ENCODE measurements at regions not wholly inside any gene's neighbourhood (a gene's known extent, or its start where the extent isn't known, plus 50 kb on each side); places are given as distances from the start of the nearest gene placed in this dataset.

DNA sequence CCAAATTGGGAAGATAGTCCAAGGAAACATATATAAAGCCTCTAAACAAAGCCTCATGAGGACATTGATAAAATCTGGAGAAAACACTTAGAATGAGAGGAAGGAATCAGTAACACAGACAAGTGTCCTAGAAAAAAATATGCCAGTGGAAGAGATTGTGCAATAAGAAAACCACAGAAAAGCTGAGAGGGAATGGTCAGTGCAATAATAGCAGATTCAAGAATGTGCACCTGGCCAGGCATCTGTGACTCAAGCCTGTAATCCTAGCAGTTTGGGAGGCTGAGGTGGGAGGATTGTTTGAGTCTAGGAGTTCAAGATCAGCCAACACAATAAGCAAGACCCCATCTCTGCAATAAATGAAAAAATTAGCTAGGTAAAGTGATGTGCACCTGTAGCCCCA is 691.2 kb upstream of the CDH6 start:
- no peak overlapping the region for H4K91ac ChIP-seq (ENCODE audit: low read depth, low read length)
- no peaks in the 10 kb centered on the region for H3K36me3 ChIP-seq (ENCODE audit: control insufficient read depth in 1 of 2, insufficient read depth in 2 of 2, low read length in 2 of 2)
- H3K27me3 ChIP-seq (ENCODE audit: insufficient read depth, low read length), result no peaks in the 10 kb centered on the region
- H3K4me2 ChIP-seq (ENCODE audit: low read length), result no peak overlapping the region
- DNase-seq, result peak in 1 of 2 donors; percentile 6
- no peaks in the 10 kb centered on the region for H3K79me1 ChIP-seq (ENCODE audit: low read length)
- no peak overlapping the region for H2BK120ac ChIP-seq (ENCODE audit: insufficient read depth, low read length, poor library complexity)
- no peak overlapping the region for H3K27ac ChIP-seq (ENCODE audit: low read depth, low read length)
- no peak overlapping the region for H3K4me3 ChIP-seq (ENCODE audit: low read depth, low read length)
- no peak overlapping the region for H4K12ac ChIP-seq (ENCODE audit: low read depth, low read length)
- no peak overlapping the region for H4K8ac ChIP-seq (ENCODE audit: low read depth, low read length)
- H2AFZ ChIP-seq (ENCODE audit: insufficient read depth, low read length, poor library complexity), result no peak overlapping the region
- H2BK5ac ChIP-seq (ENCODE audit: low read depth, low read length, poor library complexity), result no peak overlapping the region
- H3K18ac ChIP-seq (ENCODE audit: low read length), result no peak overlapping the region
- H3K14ac ChIP-seq (ENCODE audit: low read length), result no peak overlapping the region
- H3K4ac ChIP-seq (ENCODE audit: low read depth, low read length), result no peak overlapping the region
- H3K9me3 ChIP-seq (ENCODE audit: insufficient read depth, low read depth, low read length), result peaks cover 2% of the 10 kb centered on the region
- H3K4me1 ChIP-seq (ENCODE audit: control insufficient read depth in 1 of 2, insufficient read depth in 2 of 2, low read length in 2 of 2), result peaks cover 3 to 5% of the 10 kb centered on the region in 2 experiments
- no peaks in the 10 kb centered on the region for H3K79me2 ChIP-seq (ENCODE audit: control insufficient read depth, insufficient read depth, low read length, poor library complexity)
- H2BK12ac ChIP-seq (ENCODE audit: low read length), result no peak overlapping the region
- no peak overlapping the region for H3K9ac ChIP-seq (ENCODE audit: low read length)
- H2AK5ac ChIP-seq (ENCODE audit: low read length), result no peak overlapping the region
- H3K23ac ChIP-seq (ENCODE audit: low read length), result no peak overlapping the region

DNA sequence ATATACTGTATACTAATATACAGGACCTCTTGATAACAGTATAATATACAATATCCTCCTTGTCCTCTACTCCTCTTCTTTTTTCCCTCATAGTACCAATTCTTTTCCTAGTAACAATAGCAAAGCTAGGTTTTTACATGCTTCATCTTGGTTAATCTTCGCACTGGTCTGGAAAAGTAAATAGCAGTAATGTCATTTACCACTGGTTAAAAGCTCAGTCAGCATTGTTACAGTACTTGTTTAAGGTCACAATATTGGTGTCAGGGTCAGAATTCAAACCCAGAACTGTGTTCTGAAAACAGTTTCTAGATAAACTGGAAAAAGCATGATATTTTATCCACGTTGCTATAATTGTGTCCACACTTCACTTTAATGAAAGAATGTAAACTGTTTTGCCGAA is 692.4 kb upstream of the CDH6 start:
- Histone ChIP-seq H4K91ac (ENCODE audit: low read depth, low read length) (no peak overlapping the region), H3K79me2 (ENCODE audit: control insufficient read depth, insufficient read depth, low read length, poor library complexity) (no peaks in the 10 kb centered on the region), H4K8ac (ENCODE audit: low read depth, low read length) (no peak overlapping the region), H3K9me3 (ENCODE audit: insufficient read depth, low read depth, low read length) (peaks cover 2% of the 10 kb centered on the region), H3K4me2 (ENCODE audit: low read length) (no peak overlapping the region), H3K27ac (ENCODE audit: low read depth, low read length) (no peak overlapping the region), H3K23ac (ENCODE audit: low read length) (no peak overlapping the region), H2BK5ac (ENCODE audit: low read depth, low read length, poor library complexity) (no peak overlapping the region), H2AFZ (ENCODE audit: insufficient read depth, low read length, poor library complexity) (no peak overlapping the region), H3K4ac (ENCODE audit: low read depth, low read length) (no peak overlapping the region), H3K9ac (ENCODE audit: low read length) (no peak overlapping the region), H3K14ac (ENCODE audit: low read length) (no peak overlapping the region), H2BK120ac (ENCODE audit: insufficient read depth, low read length, poor library complexity) (no peak overlapping the region), H3K27me3 (ENCODE audit: insufficient read depth, low read length) (no peaks in the 10 kb centered on the region), H3K36me3 (ENCODE audit: control insufficient read depth in 1 of 2, insufficient read depth in 2 of 2, low read length in 2 of 2) (no peaks in the 10 kb centered on the region), H4K12ac (ENCODE audit: low read depth, low read length) (no peak overlapping the region), H3K18ac (ENCODE audit: low read length) (no peak overlapping the region), H3K79me1 (ENCODE audit: low read length) (no peaks in the 10 kb centered on the region), H3K4me3 (ENCODE audit: low read depth, low read length) (no peak overlapping the region), H3K4me1 (ENCODE audit: control insufficient read depth in 1 of 2, insufficient read depth in 2 of 2, low read length in 2 of 2) (peaks cover 3 to 5% of the 10 kb centered on the region in 2 experiments), H2BK12ac (ENCODE audit: low read length) (no peak overlapping the region), H2AK5ac (ENCODE audit: low read length) (no peak overlapping the region)
- no CpG with 5 or more reads among the region's 3 CpGs for WGBS (ENCODE audit: extremely low coverage, insufficient coverage, insufficient read length)
- DNase-seq, result no peak

DNA sequence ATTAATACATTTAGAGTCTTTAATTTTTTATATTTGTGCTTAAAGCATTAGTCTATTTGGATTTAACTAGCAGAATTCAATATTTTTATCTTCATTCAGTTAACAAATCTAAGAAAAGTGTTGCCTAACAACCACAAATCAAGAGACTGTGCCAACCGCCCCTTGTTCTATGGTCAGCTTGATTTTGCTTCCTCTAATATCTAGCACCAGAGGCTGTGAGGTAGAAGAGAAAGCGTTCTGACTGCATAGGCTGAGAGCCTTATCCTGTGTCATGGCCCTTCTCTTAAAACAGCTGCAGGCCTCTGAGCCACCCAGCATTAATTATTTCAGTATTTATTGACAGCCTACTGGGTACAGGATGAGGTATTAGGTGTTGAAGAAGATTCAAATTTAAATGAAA is 693.0 kb upstream of the CDH6 start:
- no peak overlapping the region for H3K4me3 ChIP-seq (ENCODE audit: low read depth, low read length)
- H3K9ac ChIP-seq (ENCODE audit: low read length), result no peak overlapping the region
- peaks cover 3 to 5% of the 10 kb centered on the region in 2 experiments for H3K4me1 ChIP-seq (ENCODE audit: control insufficient read depth in 1 of 2, insufficient read depth in 2 of 2, low read length in 2 of 2)
- no peak overlapping the region for H3K23ac ChIP-seq (ENCODE audit: low read length)
- H3K27ac ChIP-seq (ENCODE audit: low read depth, low read length), result no peak overlapping the region
- peaks cover 2% of the 10 kb centered on the region for H3K9me3 ChIP-seq (ENCODE audit: insufficient read depth, low read depth, low read length)
- H3K4ac ChIP-seq (ENCODE audit: low read depth, low read length), result no peak overlapping the region
- H4K91ac ChIP-seq (ENCODE audit: low read depth, low read length), result no peak overlapping the region
- no peak overlapping the region for H3K4me2 ChIP-seq (ENCODE audit: low read length)
- no peak overlapping the region for H4K12ac ChIP-seq (ENCODE audit: low read depth, low read length)
- H3K27me3 ChIP-seq (ENCODE audit: insufficient read depth, low read length), result no peaks in the 10 kb centered on the region
- no peak overlapping the region for H2BK5ac ChIP-seq (ENCODE audit: low read depth, low read length, poor library complexity)
- no peak overlapping the region for H2AK5ac ChIP-seq (ENCODE audit: low read length)
- no CpG with 5 or more reads among the region's 2 CpGs for whole genome bisulfite sequencing (ENCODE audit: extremely low coverage, insufficient coverage, insufficient read length)
- no peak overlapping the region for H4K8ac ChIP-seq (ENCODE audit: low read depth, low read length)
- no peak for DNase-seq
- no peaks in the 10 kb centered on the region for H3K79me1 ChIP-seq (ENCODE audit: low read length)
- H3K79me2 ChIP-seq (ENCODE audit: control insufficient read depth, insufficient read depth, low read length, poor library complexity), result no peaks in the 10 kb centered on the region
- H2AFZ ChIP-seq (ENCODE audit: insufficient read depth, low read length, poor library complexity), result no peak overlapping the region
- H2BK12ac ChIP-seq (ENCODE audit: low read length), result no peak overlapping the region
- H3K18ac ChIP-seq (ENCODE audit: low read length), result no peak overlapping the region
- no peak overlapping the region for H3K14ac ChIP-seq (ENCODE audit: low read length)
- H2BK120ac ChIP-seq (ENCODE audit: insufficient read depth, low read length, poor library complexity), result no peak overlapping the region
- H3K36me3 ChIP-seq (ENCODE audit: control insufficient read depth in 1 of 2, insufficient read depth in 2 of 2, low read length in 2 of 2), result no peaks in the 10 kb centered on the region

DNA sequence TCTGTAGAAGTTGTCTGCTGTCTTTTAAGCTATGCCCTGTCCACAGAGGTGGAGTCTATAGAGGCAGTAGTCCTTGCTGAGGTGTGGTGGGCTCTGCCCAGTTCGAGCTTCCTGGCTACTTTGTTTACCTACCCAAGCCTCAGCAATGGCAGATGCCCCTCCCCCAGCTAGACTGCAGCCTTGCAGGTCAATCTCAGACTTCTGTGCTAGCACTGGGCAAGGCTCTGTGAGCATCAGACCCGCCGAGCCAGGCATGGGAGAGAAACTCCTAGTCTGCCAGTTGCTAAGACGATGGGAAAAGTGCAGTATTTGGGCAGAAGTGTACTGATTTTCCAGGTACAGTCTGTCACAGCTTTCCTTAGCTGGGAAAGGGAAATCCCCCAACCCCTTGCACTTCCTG is 694.1 kb upstream of the CDH6 start:
- H2BK120ac ChIP-seq (ENCODE audit: insufficient read depth, low read length, poor library complexity), result no peak overlapping the region

More for the DNA sequence above, 694.1 kb upstream of the CDH6 start:
- H3K27me3 ChIP-seq (ENCODE audit: insufficient read depth, low read length), result no peaks in the 10 kb centered on the region
- no peak for DNase-seq
- no peak overlapping the region for H2AFZ ChIP-seq (ENCODE audit: insufficient read depth, low read length, poor library complexity)
- no peak overlapping the region for H3K27ac ChIP-seq (ENCODE audit: low read depth, low read length)
- no peak overlapping the region for H3K4ac ChIP-seq (ENCODE audit: low read depth, low read length)
- H3K14ac ChIP-seq (ENCODE audit: low read length), result no peak overlapping the region
- H4K91ac ChIP-seq (ENCODE audit: low read depth, low read length), result no peak overlapping the region
- H4K8ac ChIP-seq (ENCODE audit: low read depth, low read length), result no peak overlapping the region
- H3K4me3 ChIP-seq (ENCODE audit: low read depth, low read length), result no peak overlapping the region
- no peak overlapping the region for H3K18ac ChIP-seq (ENCODE audit: low read length)
- H4K12ac ChIP-seq (ENCODE audit: low read depth, low read length), result no peak overlapping the region
- no peaks in the 10 kb centered on the region for H3K79me1 ChIP-seq (ENCODE audit: low read length)
- WGBS (ENCODE audit: extremely low coverage, insufficient coverage, insufficient read length), result no CpG with 5 or more reads among the region's 4 CpGs
- peaks cover 2% of the 10 kb centered on the region for H3K9me3 ChIP-seq (ENCODE audit: insufficient read depth, low read depth, low read length)
- H3K79me2 ChIP-seq (ENCODE audit: control insufficient read depth, insufficient read depth, low read length, poor library complexity), result no peaks in the 10 kb centered on the region
- H3K4me2 ChIP-seq (ENCODE audit: low read length), result no peak overlapping the region
- no peak overlapping the region for H3K9ac ChIP-seq (ENCODE audit: low read length)
- H2BK12ac ChIP-seq (ENCODE audit: low read length), result no peak overlapping the region
- peaks cover 3 to 5% of the 10 kb centered on the region in 2 experiments for H3K4me1 ChIP-seq (ENCODE audit: control insufficient read depth in 1 of 2, insufficient read depth in 2 of 2, low read length in 2 of 2)
- no peak overlapping the region for H3K23ac ChIP-seq (ENCODE audit: low read length)
- H2BK5ac ChIP-seq (ENCODE audit: low read depth, low read length, poor library complexity), result no peak overlapping the region
- H3K36me3 ChIP-seq (ENCODE audit: control insufficient read depth in 1 of 2, insufficient read depth in 2 of 2, low read length in 2 of 2), result no peaks in the 10 kb centered on the region
- H2AK5ac ChIP-seq (ENCODE audit: low read length), result no peak overlapping the region
